Naive thymus-derived CD4-positive, alpha-beta T cell (primary cell): ENCODE measurements at regions not wholly inside any gene's neighbourhood (a gene's known extent, or its start where the extent isn't known, plus 50 kb on each side); places are given as distances from the start of the nearest gene placed in this dataset.

ENCODE experiments used
- ATAC-seq: fragments of 150-1000 bp; cut with Tn5 transposase; 2 replicates; pipeline ENCODE4 v1.10.0; 2021; ENCODE audit warnings: mild to moderate bottlenecking, moderate library complexity
- CTCF ChIA-PET: fragments of 350-600 bp; sonication (Branson Sonifier 250); formaldehyde crosslinking; loops from one replicate; lab custom pipeline; 2021; ENCODE audit warnings: antibody characterized with exemption; lab: Charles Lee
- POLR2A ChIA-PET: fragments of 350-600 bp; sonication (Branson Sonifier 250); formaldehyde crosslinking; loops from one replicate; lab custom pipeline; 2021; ENCODE audit warnings: antibody characterized with exemption, inconsistent platforms; lab: Charles Lee
- DNase-seq, 9 donors: peaks; one replicate each; pipeline versions ENCODE4 v3.0.0 to v3.0.0-alpha.2; 2020 to 2022; ENCODE audit warnings: mixed read lengths in 1 of 9
- H3K27ac ChIP-seq: one replicate; pipeline ENCODE4 v1.7.0; 2013; ENCODE audit warnings: mild to moderate bottlenecking, low read depth, low read length, moderate library complexity
- H3K27me3 ChIP-seq, 2 donors: one replicate each; pipeline ENCODE4 v1.7.0; 2013; ENCODE audit warnings: low read length in 2 of 2, mild to moderate bottlenecking in 2 of 2, moderate library complexity in 2 of 2; ENCODE audit not compliant: control insufficient read depth in 2 of 2, insufficient read depth in 2 of 2
- H3K36me3 ChIP-seq, 3 experiments: 1 replicate in 2 of 3; 2 replicates in 1 of 3; pipeline ENCODE4 v1.7.0; 2013; ENCODE audit warnings: low read length in 3 of 3, mild to moderate bottlenecking in 3 of 3, moderate library complexity in 1 of 3; ENCODE audit not compliant: insufficient read depth in 3 of 3, control insufficient read depth in 2 of 3
- H3K4me1 ChIP-seq, 2 donors: one replicate each; pipeline ENCODE4 v1.7.0; 2013; ENCODE audit warnings: low read length in 2 of 2, mild to moderate bottlenecking in 2 of 2, moderate library complexity in 1 of 2; ENCODE audit not compliant: control insufficient read depth in 2 of 2, insufficient read depth in 2 of 2
- H3K4me3 ChIP-seq: 2 replicates; pipeline ENCODE4 v1.7.0; 2013; ENCODE audit warnings: mild to moderate bottlenecking, low read length
- H3K9me3 ChIP-seq, 3 experiments: 1 replicate in 2 of 3; 2 replicates in 1 of 3; pipeline ENCODE4 v1.7.0; 2013; ENCODE audit warnings: low read length in 3 of 3; ENCODE audit not compliant: control insufficient read depth in 2 of 3
- H3K27ac Mint-ChIP-seq, 9 donors: one replicate each; pipeline ENCODE4 v1.8.0; 2020 to 2022; ENCODE audit warnings: mixed read lengths in 9 of 9, mild to moderate bottlenecking in 8 of 9, moderate library complexity in 5 of 9, inconsistent platforms in 2 of 9
- H3K27me3 Mint-ChIP-seq, 5 donors: one replicate each; pipeline ENCODE4 v1.8.0; 2021 to 2022; ENCODE audit warnings: mixed read lengths in 5 of 5, mild to moderate bottlenecking in 1 of 5
- H3K36me3 Mint-ChIP-seq, 5 donors: one replicate each; pipeline ENCODE4 v1.8.0; 2020 to 2022; ENCODE audit warnings: mixed read lengths in 5 of 5, mild to moderate bottlenecking in 3 of 5, inconsistent platforms in 1 of 5
- H3K4me1 Mint-ChIP-seq, 7 donors: one replicate each; pipeline ENCODE4 v1.8.0; 2020 to 2022; ENCODE audit warnings: mixed read lengths in 7 of 7, mild to moderate bottlenecking in 3 of 7, inconsistent platforms in 1 of 7
- H3K4me3 Mint-ChIP-seq, 10 donors: one replicate each; pipeline ENCODE4 v1.8.0; 2020 to 2022; ENCODE audit warnings: mild to moderate bottlenecking in 10 of 10, mixed read lengths in 10 of 10, moderate library complexity in 6 of 10, inconsistent platforms in 2 of 10
- H3K9me3 Mint-ChIP-seq, 11 donors: one replicate each; pipeline ENCODE4 v1.8.0; 2020 to 2022; ENCODE audit warnings: mixed read lengths in 11 of 11, mild to moderate bottlenecking in 4 of 11, inconsistent platforms in 1 of 11, moderate library complexity in 1 of 11
- intact Hi-C, 2 donors: fragments of 100-400 bp; cut with micrococcal nuclease; formaldehyde crosslinking; loops; one replicate each; pipeline ENCODE4 v1.15.1; 2023

DNA sequence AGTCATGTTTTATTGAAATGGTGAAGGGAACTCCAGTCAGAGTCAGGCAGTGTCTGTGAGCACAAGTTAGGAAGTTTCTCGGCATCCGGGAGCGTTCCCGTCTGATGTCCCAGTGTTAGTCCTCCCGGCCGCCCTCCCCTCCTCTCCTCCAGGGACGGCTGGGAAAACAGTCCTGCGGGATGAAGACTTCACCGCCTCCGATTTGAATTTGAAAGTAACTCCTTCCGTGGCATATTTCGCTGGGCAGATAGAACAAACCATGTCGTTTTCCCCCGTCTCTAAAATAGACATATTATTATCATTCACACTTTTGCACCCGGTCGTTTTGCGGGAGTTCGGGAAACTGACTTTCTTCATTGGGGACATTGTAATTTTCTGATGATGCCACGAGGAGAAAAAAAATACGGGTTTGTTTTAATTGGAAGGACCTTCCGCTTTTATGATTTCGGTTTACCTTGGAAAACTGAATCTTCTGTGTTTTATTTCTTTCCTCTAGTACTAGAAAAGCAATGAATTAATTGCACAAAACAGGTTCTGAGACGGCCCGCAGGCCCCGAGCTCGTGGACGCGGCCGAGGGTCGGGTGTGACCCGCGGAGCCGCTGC lies 76.6 kb downstream of the ZIC5 start:
- intact Hi-C loops = loop anchor here (1.0 to 10.0 kb wide), 3 partner anchors 67 to 450 kb away; no protein-coding TSS in a partner anchor
- Histone ChIP-seq H3K4me1 (peaks cover 7% of the 10 kb centered on the region in 2 donors), H3K9me3 (no peaks in the 10 kb centered on the region), H3K27me3 (peaks cover 6 to 28% of the 10 kb centered on the region in 2 donors), H3K4me3 (peak overlapping the region; percentile 62), H3K27ac (no peak overlapping the region), H3K36me3 (no peaks in the 10 kb centered on the region)
- Mint-ChIP-seq H3K4me1 (peaks cover 7 to 24% (median 16%) of the 10 kb centered on the region in 7 donors), H3K27me3 (peaks cover 46 to 68% (median 50%) of the 10 kb centered on the region in 5 donors), H3K36me3 (peaks cover 0 to 8% (median 0%) of the 10 kb centered on the region in 5 donors), H3K27ac (peak overlapping the region in 1 of 9 donors; percentile 72), H3K4me3 (peak overlapping the region; percentile 39 to 96 (median 82)), H3K9me3 (peaks cover 0 to 1% (median 0%) of the 10 kb centered on the region in 11 donors)
- ATAC-seq (no peak), DNase-seq (no peak)
- ChIA-PET POLR2A (no interaction called here), CTCF (no interaction called here)

DNA sequence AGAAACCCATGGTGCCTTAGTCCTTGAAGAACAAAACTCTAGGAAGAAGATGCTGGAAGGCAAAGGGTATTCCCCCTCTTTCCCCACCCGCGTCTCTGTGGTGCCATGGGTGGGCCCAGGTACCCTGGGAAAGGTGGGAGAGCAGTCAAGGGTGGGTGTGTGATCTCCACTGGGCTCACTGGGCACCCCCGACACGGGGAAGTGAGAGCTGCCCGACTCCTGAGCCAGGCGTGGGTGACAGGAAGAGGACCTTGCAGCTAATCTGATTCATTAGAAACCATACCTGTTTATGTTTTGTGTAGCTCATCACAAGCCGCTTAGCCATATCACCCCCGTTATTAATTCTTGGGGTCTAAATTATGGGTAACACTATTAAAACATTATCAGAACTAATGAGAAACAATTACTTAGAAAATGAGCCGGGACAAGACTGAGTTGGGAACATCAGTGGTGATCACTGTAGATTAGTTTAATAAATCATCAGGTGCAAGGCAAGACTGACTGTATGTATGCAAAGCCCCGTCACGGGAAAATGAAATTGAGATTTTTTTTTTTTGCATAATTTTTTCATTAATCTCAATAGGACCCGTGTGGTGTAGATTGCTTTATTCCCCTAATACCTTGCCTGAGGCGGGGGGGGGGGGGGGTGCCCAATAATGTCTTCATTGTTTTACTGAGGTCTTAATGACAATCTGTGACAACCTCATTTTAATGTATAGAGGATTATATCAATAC lies 77.3 kb downstream of the ZIC5 start:
- ATAC-seq (no peak), DNase-seq (no peak)
- peaks cover 7% of the 10 kb centered on the region in 2 donors for H3K4me1 ChIP-seq
- H3K36me3 ChIP-seq = no peaks in the 10 kb centered on the region
- Mint-ChIP-seq H3K4me1 (peaks cover 7 to 24% (median 16%) of the 10 kb centered on the region in 7 donors), H3K27ac (peak overlapping the region in 1 of 9 donors; percentile 22), H3K36me3 (peaks cover 0 to 8% (median 0%) of the 10 kb centered on the region in 5 donors), H3K9me3 (peaks cover 0 to 1% (median 0%) of the 10 kb centered on the region in 11 donors), H3K27me3 (peaks cover 42 to 71% (median 47%) of the 10 kb centered on the region in 5 donors), H3K4me3 (peak overlapping the region; percentile 39 to 96 (median 82))
- ChIA-PET CTCF (no interaction called here), POLR2A (no interaction called here)
- H3K27me3 ChIP-seq = peaks cover 6 to 27% of the 10 kb centered on the region in 2 donors
- H3K27ac ChIP-seq = no peak overlapping the region
- intact Hi-C loops = loop anchor here in 1 of 2 donors (10.0 kb wide), 1 partner anchor 449 kb away; no protein-coding TSS in a partner anchor
- peak overlapping the region; percentile 62 for H3K4me3 ChIP-seq
- no peaks in the 10 kb centered on the region for H3K9me3 ChIP-seq

DNA sequence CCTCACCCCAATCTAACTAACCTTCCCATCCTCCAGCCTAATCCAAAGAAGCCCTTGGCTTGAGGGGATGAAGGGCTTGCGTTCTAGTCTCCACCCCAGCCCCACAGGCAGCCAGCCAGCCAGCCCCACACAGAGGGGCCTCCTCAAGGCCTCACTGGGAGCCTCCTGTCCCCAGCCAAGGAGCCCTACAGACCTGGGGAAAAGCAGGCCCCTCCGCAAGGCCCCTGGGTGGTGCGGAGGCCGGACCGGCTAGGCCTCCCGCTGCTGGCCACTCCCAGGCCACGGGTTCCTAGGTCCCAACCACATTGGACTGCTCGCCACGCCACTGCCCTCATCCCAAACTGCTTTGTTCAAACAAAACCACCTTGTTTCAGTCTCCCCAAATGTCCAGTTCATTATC lies 78.0 kb downstream of the ZIC5 start:
- Mint-ChIP-seq H3K27ac (no peak overlapping the region), H3K36me3 (peaks cover 0 to 8% (median 0%) of the 10 kb centered on the region in 5 donors), H3K4me1 (peaks cover 7 to 24% (median 16%) of the 10 kb centered on the region in 7 donors), H3K9me3 (peaks cover 0 to 1% (median 0%) of the 10 kb centered on the region in 11 donors), H3K27me3 (peaks cover 35 to 64% (median 40%) of the 10 kb centered on the region in 5 donors), H3K4me3 (peak overlapping the region in 1 of 10 donors; percentile 54)
- Histone ChIP-seq H3K27me3 (peaks cover 6 to 20% of the 10 kb centered on the region in 2 donors), H3K9me3 (no peaks in the 10 kb centered on the region), H3K36me3 (no peaks in the 10 kb centered on the region), H3K4me3 (no peak overlapping the region), H3K27ac (no peak overlapping the region), H3K4me1 (peaks cover 7% of the 10 kb centered on the region in 2 donors)
- ATAC-seq (no peak), DNase-seq (no peak)
- ChIA-PET POLR2A (no interaction called here), CTCF (no interaction called here)
- intact Hi-C loops = loop anchor here in 1 of 2 donors (10.0 kb wide), 1 partner anchor 449 kb away; no protein-coding TSS in a partner anchor

DNA sequence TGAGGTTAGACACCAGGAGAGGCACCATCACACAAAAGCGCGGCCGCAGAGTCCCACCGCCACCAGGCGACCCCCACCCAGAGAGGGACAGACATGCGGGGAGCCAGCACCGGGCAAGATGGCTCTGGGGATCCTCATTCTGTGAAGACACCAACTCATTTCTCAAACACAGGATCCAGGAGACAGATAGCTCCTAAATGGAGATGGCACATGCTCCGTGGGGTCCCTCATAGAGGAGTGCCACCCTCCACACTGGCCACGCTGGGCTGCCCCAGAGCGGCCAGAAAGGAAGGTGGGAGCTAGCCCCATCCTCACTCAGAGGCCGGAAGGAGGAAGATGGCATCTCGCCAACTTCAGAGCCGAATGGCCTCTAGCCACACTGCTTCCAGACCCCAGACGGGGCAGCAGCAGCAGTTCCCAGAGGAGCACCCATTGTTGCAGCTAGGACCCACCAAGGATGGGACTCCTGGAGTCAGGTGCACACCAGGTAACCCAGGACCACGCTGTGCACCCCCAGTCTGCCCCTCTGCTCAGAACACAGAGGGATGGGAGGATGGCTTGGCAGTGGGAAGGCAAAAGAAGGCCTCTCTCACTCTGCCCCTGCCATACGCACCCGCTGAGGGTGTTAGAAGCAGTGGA lies 78.6 kb downstream of the ZIC5 start:
- H3K4me1 ChIP-seq = peaks cover 7% of the 10 kb centered on the region in 2 donors
- peaks cover 0 to 8% (median 0%) of the 10 kb centered on the region in 5 donors for H3K36me3 Mint-ChIP-seq
- H3K4me3 Mint-ChIP-seq = no peak overlapping the region
- H3K27ac ChIP-seq = no peak overlapping the region
- H3K27me3 Mint-ChIP-seq = peaks cover 31 to 58% (median 34%) of the 10 kb centered on the region in 5 donors
- DNase-seq (no peak), ATAC-seq (no peak)
- peaks cover 7 to 24% (median 16%) of the 10 kb centered on the region in 7 donors for H3K4me1 Mint-ChIP-seq
- CTCF ChIA-PET = no interaction called here
- H3K4me3 ChIP-seq = no peak overlapping the region
- intact Hi-C loops = loop anchor here in 1 of 2 donors (10.0 kb wide), 1 partner anchor 448 kb away; no protein-coding TSS in a partner anchor
- peaks cover 6 to 20% of the 10 kb centered on the region in 2 donors for H3K27me3 ChIP-seq
- POLR2A ChIA-PET = no interaction called here
- H3K9me3 Mint-ChIP-seq = peaks cover 0 to 1% (median 0%) of the 10 kb centered on the region in 11 donors
- H3K36me3 ChIP-seq = no peaks in the 10 kb centered on the region
- no peak overlapping the region for H3K27ac Mint-ChIP-seq
- H3K9me3 ChIP-seq = no peaks in the 10 kb centered on the region

DNA sequence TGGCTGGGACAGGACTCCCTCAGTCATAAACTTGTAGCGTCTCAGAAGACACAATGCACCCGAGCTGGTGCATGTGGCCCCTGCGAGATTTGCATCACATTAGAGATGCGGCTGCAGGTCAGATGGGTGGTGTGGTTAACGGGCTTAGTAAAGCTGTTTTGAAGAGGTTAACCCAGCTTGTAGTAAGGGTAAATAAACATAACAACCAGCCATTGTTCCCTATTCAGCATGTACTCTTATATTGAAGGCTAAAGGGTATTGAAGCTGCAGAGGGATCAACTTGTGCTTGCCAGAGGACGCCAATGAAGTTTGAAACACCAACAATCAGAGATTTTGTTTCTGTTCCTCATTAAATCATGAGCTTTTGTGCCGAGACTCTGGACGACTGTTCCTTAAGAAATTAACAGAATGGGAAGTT lies 79.4 kb downstream of the ZIC5 start:
- H3K9me3 Mint-ChIP-seq = peaks cover 0 to 1% (median 0%) of the 10 kb centered on the region in 11 donors

DNA sequence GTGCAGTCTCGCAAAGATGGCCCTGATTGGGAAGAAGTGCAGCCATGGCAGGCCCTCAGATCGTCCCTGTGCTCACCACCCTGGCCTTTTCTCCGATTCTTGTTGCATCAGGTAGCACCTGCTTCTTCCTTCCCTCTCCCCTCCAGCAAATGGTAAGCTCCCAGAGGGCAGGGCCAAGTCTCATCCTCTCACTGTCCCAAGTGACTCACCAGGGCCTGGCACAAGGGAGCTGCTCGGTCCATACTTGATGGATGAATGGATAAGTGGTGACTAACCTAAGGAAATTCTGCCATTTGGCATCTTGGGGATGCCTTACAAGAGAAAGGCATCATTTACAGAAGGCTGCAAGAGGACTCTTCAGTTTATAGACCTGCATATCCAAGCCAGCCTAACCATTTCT lies 84.9 kb downstream of the ZIC5 start:
- Mint-ChIP-seq H3K36me3 (peaks cover 0 to 12% (median 5%) of the 10 kb centered on the region in 5 donors), H3K27ac (no peak overlapping the region), H3K4me1 (no peaks in the 10 kb centered on the region), H3K9me3 (no peaks in the 10 kb centered on the region), H3K4me3 (no peak overlapping the region), H3K27me3 (peaks cover 0 to 11% (median 0%) of the 10 kb centered on the region in 5 donors)
- H3K27ac ChIP-seq = no peak overlapping the region
- DNase-seq (no peak), ATAC-seq (no peak)
- ChIA-PET POLR2A (no interaction called here), CTCF (interaction anchor here (1.1 kb wide), 1 partner anchor 230 kb away, joined by 3 read pairs; no protein-coding TSS in a partner anchor)
- H3K9me3 ChIP-seq = no peaks in the 10 kb centered on the region
- H3K4me1 ChIP-seq = no peaks in the 10 kb centered on the region
- H3K4me3 ChIP-seq = no peak overlapping the region
- no peaks in the 10 kb centered on the region for H3K36me3 ChIP-seq
- H3K27me3 ChIP-seq = no peaks in the 10 kb centered on the region
- intact Hi-C loops = no loop called here

More for the DNA sequence above, 79.4 kb downstream of the ZIC5 start:
- Histone ChIP-seq H3K4me1 (peaks cover 7% of the 10 kb centered on the region in 2 donors), H3K36me3 (no peaks in the 10 kb centered on the region), H3K9me3 (no peaks in the 10 kb centered on the region), H3K4me3 (no peak overlapping the region), H3K27me3 (peaks cover 6 to 18% of the 10 kb centered on the region in 2 donors), H3K27ac (no peak overlapping the region)
- ATAC-seq = no peak
- no peak for DNase-seq
- no peak overlapping the region for H3K4me3 Mint-ChIP-seq
- H3K36me3 Mint-ChIP-seq = peaks cover 0 to 8% (median 0%) of the 10 kb centered on the region in 5 donors
- no peak overlapping the region for H3K27ac Mint-ChIP-seq
- intact Hi-C loops = loop anchor here in 1 of 2 donors (10.0 kb wide), 1 partner anchor 447 kb away; no protein-coding TSS in a partner anchor
- H3K4me1 Mint-ChIP-seq = peaks cover 7 to 24% (median 16%) of the 10 kb centered on the region in 7 donors
- POLR2A ChIA-PET = no interaction called here
- H3K27me3 Mint-ChIP-seq = peaks cover 23 to 50% (median 26%) of the 10 kb centered on the region in 5 donors
- CTCF ChIA-PET = interaction anchor here (0.6 kb wide), 1 partner anchor 220 kb away, joined by 5 read pairs; no protein-coding TSS in a partner anchor
